HG02678 (cell line): ENCODE measurements at regions not wholly inside any gene's neighbourhood (a gene's known extent, or its start where the extent isn't known, plus 50 kb on each side); places are given as distances from the start of the nearest gene placed in this dataset.
"Not testable (repeated sequence)": the region's sequence is repeated elsewhere in the genome, so short reads cannot be mapped to it uniquely, and the experiment has no call there.

Source experiments
- ATAC-seq: cut with Tn5 transposase; IDR thresholded peaks from one replicate; pipeline ENCODE4 v1.9.1; 2021; ENCODE audit warnings: mild to moderate bottlenecking, moderate library complexity; ENCODE audit not compliant: unreplicated experiment

DNA sequence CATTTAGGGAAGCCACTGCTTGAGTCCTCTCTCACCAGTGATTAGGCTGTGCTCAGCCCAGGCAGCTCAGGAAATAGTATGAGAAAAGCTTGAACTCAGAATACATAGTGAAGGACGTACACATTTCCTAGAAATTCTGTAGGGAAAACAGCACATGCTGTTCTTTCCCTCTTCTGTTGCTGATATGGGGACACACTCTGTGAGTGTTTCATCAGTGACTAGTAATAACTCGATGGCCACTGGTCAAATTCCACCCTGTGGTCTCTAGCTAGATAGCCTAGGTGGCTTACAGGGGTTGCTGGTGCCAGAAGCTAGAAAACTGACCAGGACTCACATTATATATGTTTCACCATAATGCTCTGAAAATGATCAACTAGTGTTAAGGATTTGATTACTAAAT lies 259.8 kb upstream of the SOX4 start:
- ATAC-seq, result no peak

DNA sequence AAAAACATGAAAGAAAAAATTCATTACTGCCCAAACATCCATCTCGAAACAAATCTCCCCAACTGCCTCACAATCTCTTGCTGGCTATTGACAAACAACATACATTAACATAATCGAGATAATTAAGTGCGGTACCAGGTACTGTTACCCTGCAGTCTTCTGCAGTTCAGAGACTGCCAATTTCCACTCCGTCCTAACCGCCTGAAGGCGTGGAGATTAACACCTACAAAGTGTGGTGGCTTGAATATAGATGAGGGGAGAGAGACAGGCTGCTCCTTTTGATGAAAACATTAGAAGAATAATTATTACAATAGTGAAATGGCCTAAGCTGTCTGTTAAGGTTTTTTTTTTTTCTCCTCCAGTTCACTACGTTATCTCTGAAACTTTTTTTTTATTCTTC lies 258.9 kb upstream of the SOX4 start:
- ATAC-seq, result no peak

DNA sequence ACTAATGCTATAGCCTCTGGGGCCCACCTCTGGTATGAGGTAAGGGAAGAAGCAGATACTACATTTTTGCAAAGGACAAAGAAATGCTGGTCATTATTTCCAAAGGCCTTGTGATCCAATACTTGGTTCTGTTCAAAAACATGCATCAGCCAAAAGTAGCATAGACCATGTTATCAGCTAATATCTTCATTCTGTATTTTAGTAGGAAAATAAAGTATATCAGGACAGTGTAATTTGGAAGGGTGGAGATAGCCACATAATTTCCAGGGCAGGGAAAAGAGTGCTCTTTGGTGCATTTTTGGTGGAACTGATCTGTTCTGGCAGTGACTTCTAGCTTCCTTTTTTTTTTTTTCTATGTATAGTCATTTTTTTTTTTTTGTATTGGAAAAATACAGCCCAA lies 258.0 kb upstream of the SOX4 start:
- ATAC-seq, result no peak

GRCh38 chr6:21337263-21337662 lies 256.3 kb upstream of the SOX4 start:
- no peak for ATAC-seq

GRCh38 chr6:21340573-21340972 lies 253.0 kb upstream of the SOX4 start:
- no peak for ATAC-seq

- ATAC-seq, result no peak
Measured at GRCh38 chr6:21341910-21342309, 251.6 kb upstream of the SOX4 start.

- no peak for ATAC-seq
Measured at GRCh38 chr6:21342501-21342900, 251.1 kb upstream of the SOX4 start.

GRCh38 chr6:21345704-21346103 lies 247.8 kb upstream of the SOX4 start:
- ATAC-seq, result not testable (repeated sequence)

DNA sequence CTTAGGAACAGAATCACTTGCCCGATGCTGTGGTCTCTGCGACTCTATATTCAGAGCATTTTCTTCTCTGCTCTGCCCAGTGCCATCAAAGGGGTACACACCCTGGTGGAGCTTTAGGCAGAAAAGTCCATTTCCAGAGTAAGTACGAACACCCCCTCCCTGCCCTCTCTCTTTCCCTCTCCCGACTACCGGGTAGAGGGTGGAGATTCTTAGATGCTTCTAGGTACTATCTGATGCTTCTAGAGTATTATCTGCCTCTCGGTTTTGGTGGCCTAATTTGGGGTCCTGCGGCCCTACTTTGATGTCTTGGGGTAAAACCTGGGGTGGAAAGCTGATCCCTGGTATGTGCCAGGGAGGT lies 245.4 kb upstream of the SOX4 start:
- ATAC-seq, result no peak

- ATAC-seq, result no peak
Measured at GRCh38 chr6:21348504-21349195, 244.9 kb upstream of the SOX4 start.

DNA sequence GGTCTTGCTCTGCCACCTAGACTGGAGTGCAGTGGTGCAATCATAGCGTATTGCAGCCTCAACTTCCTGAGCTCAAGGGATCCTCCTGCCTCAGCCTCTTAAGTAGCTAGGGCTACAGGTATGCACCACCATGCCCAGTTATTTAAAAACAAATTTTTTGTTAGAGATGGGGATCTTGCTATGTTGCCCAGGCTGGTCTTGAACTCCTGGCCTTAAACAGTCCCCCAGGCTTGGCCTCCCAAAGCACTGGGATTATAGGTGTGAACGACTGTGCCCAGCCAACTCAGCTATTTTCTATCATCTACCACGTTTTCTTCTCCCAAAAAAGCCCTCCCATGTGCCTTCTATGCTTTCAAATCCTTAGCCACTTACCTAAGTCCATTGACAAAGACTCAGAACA lies 243.7 kb upstream of the SOX4 start:
- ATAC-seq, result no peak

DNA sequence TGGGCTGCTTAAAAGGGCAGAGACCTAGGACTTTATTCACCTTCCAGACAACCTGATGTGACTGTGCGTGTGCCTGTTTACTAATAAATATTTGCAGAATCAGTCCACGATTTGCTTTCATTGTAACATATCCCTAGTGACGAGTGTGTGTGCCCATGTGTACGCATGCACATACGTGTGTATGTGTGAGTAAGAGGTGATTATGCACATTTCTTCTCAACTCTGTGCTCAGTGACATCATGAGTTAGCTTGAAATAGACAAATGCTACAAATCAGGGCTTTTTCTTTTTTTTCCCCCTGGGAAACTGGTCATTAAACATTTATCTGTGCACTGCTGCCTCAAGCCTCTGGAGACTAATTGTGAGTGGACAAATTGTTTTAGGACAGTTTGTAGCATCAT lies 242.6 kb upstream of the SOX4 start:
- ATAC-seq, result no peak

- ATAC-seq, result no peak
Measured at GRCh38 chr6:21352131-21352530, 241.4 kb upstream of the SOX4 start.

DNA sequence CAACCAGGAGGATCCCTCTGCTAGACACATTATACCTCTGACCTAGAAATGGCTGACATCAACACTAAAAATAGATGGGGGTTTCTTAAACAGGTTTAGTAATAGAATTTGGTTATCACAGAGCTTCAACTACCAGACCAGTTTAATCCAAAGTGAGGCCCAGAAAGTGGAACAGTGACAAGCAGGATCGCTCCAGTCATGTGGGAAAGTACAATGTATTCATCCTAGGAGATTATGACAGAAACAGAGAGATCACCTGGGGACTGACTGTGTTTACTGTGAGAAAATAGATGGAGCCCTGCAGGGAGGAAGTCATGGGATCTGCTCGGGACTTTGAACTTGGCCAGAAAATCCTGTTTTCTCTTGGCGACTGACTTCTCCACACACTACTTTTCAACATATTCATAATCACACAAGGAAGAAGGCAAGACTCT lies 238.7 kb upstream of the SOX4 start:
- no peak for ATAC-seq

GRCh38 chr6:21355638-21356037 lies 237.9 kb upstream of the SOX4 start:
- ATAC-seq, result no peak

- ATAC-seq, result no peak
Measured at GRCh38 chr6:21357262-21357661, 236.3 kb upstream of the SOX4 start.

DNA sequence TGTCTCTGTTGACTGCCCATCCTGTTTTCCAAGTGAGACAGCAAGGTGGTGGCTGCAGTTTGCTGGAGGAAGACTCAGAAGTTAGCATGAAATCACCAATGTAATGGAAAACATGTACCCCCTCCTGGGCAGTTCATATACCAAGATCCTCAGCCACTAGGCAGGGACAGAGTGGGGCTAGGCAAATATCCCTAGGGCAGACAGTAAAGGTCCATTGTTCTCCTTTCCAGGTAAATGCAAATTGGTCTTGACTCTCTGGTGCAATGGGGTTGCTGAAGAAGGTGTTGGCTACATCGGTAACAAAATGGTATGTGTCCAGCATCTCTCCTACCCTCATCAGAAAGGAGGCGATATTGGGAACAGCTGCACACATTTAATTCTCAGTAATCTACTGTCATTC lies 233.6 kb upstream of the SOX4 start:
- no peak for ATAC-seq

GRCh38 chr6:21360336-21360735 lies 233.2 kb upstream of the SOX4 start:
- no peak for ATAC-seq

DNA sequence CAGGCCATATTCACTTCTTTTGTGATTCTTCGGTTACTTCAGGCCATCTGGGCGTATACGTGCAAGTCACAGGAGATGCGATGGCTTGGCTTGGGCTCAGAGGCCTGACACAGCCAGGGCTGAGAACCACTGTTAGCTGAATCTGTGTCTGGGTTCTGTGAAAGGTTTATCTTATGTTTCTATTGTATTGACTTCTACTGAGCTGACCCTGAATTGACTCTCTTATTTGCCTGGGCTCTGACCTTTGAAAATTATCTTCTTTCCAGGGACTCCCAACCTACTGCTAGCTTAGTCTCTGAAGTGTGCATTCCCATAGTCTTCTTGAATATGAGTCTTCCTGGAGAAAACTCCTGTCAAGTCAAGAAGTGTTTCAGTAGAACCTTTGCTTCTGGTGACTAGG lies 226.4 kb upstream of the SOX4 start:
- no peak for ATAC-seq

DNA sequence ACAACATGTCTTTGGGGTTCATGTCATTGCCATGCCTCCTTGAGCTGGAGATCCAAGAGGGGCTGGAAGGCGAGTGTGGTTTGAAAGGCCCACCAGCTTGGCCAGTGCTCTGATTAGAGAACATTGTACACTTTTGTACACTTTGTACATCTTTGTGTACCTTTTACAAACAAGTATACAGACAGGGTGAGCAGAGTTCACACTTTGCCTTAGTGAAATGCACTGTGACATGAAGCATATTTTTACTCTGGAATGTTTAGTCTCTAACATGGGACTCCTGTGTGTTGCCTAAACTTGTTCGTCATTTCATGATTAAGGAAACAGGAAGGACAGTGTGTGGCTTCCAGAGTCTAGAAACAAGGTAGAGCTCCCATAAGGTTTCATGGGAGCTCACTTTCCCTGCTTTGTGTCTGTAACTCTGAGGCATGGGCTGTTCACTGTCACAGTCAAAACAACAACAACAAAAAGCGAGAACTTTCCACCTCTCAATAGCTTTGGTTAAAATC lies 225.8 kb upstream of the SOX4 start:
- ATAC-seq, result no peak

- no peak for ATAC-seq
Measured at GRCh38 chr6:21371061-21371460, 222.5 kb upstream of the SOX4 start.

DNA sequence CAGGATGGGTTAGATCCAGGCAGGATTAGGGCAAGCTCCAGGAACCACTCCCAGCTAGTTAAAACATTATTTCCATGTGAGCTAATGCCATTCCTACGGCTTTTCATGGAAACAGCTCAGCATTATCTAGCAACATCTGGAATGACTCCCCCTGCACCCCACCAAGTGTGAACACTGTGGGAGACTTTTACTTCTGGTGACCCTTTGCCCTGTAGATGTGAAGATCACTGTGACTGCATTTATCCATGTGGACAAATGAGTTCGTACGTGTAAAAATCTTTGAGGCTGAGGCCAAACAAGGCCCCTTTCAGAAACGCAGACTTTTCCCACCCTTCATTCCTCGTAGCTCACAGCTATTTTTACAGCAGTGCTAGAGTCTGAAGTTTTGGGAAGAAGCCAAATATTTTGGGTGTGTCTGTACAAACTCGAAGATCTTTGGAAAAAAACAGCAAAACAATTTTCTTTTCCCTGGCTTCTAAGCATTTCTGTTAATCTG lies 221.8 kb upstream of the SOX4 start:
- ATAC-seq, result no peak
